ENCODE measurements at regions not wholly inside any gene's neighbourhood (a gene's known extent, or its start where the extent isn't known, plus 50 kb on each side); places are given as distances from the start of the nearest gene placed in this dataset.

DNA sequence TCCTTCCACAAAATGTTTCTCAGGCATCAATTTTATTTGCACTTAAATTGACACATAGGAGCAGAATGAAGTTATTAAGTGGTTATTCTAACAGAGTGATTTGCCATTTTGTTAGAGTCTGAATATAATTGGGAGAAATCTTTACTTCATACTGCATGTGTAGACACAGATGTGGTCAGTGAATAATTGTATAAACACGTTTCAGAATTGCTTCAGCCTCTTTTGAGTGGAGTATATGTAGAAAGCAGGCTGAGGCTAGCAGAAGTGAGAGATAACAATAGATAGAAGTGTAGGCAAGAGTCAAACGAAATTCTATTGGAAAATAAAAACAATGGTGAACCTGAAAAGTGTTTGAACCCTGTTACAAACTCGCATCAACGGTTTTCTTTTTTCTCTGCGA is 270.7 kb downstream of the TMEM167A start:
- TF ChIP-seq MATR3 (CRISPR knock-in tag; IDR thresholded peaks at IDR 0.05) (no peak), ESRRA (CRISPR knock-in tag; IDR thresholded peaks at IDR 0.05; ENCODE audit: low read depth) (no peak), ZBTB20 (CRISPR knock-in tag; IDR thresholded peaks at IDR 0.05; ENCODE audit: borderline replicate concordance, low read depth) (no peak)

Data from HepG2 (cell line).